H1 (cell line): ENCODE measurements at regions not wholly inside any gene's neighbourhood (a gene's known extent, or its start where the extent isn't known, plus 50 kb on each side); places are given as distances from the start of the nearest gene placed in this dataset.

Source experiments
- CBX8 ChIP-seq: fragments of 300-800, 300-1000 bp; sonication (generic); IDR thresholded peaks from 2 replicates; pipeline ENCODE4 v1.7.1; 2016; ENCODE audit warnings: low read depth, low read length, borderline replicate concordance
- CEBPB ChIP-seq: IDR thresholded peaks from 2 replicates; pipeline ENCODE4 v1.6.1; 2012; ENCODE audit warnings: low read depth, low read length
- CREB1 ChIP-seq: IDR thresholded peaks from 2 replicates; pipeline ENCODE4 v1.6.1; 2012; ENCODE audit warnings: inconsistent platforms
- CTBP2 ChIP-seq: IDR thresholded peaks from 2 replicates; pipeline ENCODE4 v1.7.0; 2011; ENCODE audit warnings: borderline replicate concordance, mild to moderate bottlenecking, moderate library complexity, mixed read lengths, low read length; ENCODE audit not compliant: insufficient read depth, insufficient read length
- GTF2F1 ChIP-seq: IDR thresholded peaks from 2 replicates; pipeline ENCODE4 v1.6.1; 2012; ENCODE audit warnings: low read depth, low read length, improper control_type of control experiment, borderline replicate concordance
- JUN ChIP-seq: IDR thresholded peaks from 2 replicates; pipeline ENCODE4 v1.6.1; 2011; ENCODE audit warnings: low read depth, mild to moderate bottlenecking, improper control_type of control experiment, low read length
- KDM5A ChIP-seq: fragments of 200-600 bp; IDR thresholded peaks from 2 replicates; pipeline ENCODE4 v1.7.1; 2012; ENCODE audit warnings: mild to moderate bottlenecking, low read length, inconsistent platforms, mixed read lengths
- MAX ChIP-seq: IDR thresholded peaks from 2 replicates; pipeline ENCODE4 v1.6.1; 2012; ENCODE audit warnings: inconsistent platforms
- NRF1 ChIP-seq: IDR thresholded peaks from 2 replicates; pipeline ENCODE4 v1.6.1; 2011; ENCODE audit warnings: mild to moderate bottlenecking, low read depth, low read length, improper control_type of control experiment
- POLR2A ChIP-seq, 2 experiments: IDR thresholded peaks; 1 replicate in 1 of 2; 2 replicates in 1 of 2; pipeline ENCODE4 v1.6.1; 2011; ENCODE audit warnings: low read depth in 2 of 2, low read length in 2 of 2, mild to moderate bottlenecking in 2 of 2; ENCODE audit errors: control extremely low read depth in 1 of 2
- SIN3A ChIP-seq, 2 experiments: IDR thresholded peaks in 1 of 2; conservative IDR thresholded peaks in 1 of 2; 2 replicates each; pipeline ENCODE4 v1.6.1; 2011 to 2012; ENCODE audit warnings: low read length in 2 of 2, improper control_type of control experiment in 1 of 2, low read depth in 1 of 2, mild to moderate bottlenecking in 1 of 2
- SIRT6 ChIP-seq: IDR thresholded peaks from one replicate; pipeline ENCODE4 v1.7.1; 2012; ENCODE audit warnings: low read length, inconsistent platforms
- TCF12 ChIP-seq: IDR thresholded peaks from 2 replicates; pipeline ENCODE4 v1.6.1; 2011; ENCODE audit warnings: low read depth, mild to moderate bottlenecking, low read length

GRCh38 chr10:89086801-89087521, 96.4 kb downstream of the FAS start (continued):
- TF ChIP-seq GTF2F1: no peak
- TF ChIP-seq CTBP2: no peak
- TF ChIP-seq NRF1: no peak
- TF ChIP-seq MAX: no peak
- peak; percentile 79; the same call in 1 of the 2 replicates for TF ChIP-seq TCF12
- TF ChIP-seq CBX8: no peak
- TF ChIP-seq POLR2A (IDR thresholded peaks at IDR 0.05; ENCODE audit: control extremely low read depth in 1 of 2, low read depth in 2 of 2, low read length in 2 of 2): no peak
- TF ChIP-seq SIN3A (conservative IDR thresholded peaks at IDR 0.05 in 1 of 2, IDR thresholded peaks at IDR 0.05 in 1 of 2; ENCODE audit: low read depth in 1 of 2, low read length in 2 of 2): no peak
- TF ChIP-seq CEBPB: peak; percentile 92
- TF ChIP-seq CREB1: no peak
- TF ChIP-seq KDM5A: no peak
- no peak for TF ChIP-seq SIRT6
- no peak for TF ChIP-seq JUN
